Hepatocyte (in vitro differentiated cells): ENCODE measurements at regions not wholly inside any gene's neighbourhood (a gene's known extent, or its start where the extent isn't known, plus 50 kb on each side); places are given as distances from the start of the nearest gene placed in this dataset.

Experiments used
- CTCF ChIP-seq: fragments of 200-600 bp; sonication (generic); IDR thresholded peaks from 2 replicates; pipeline ENCODE4 v1.5.1; 2016; ENCODE audit warnings: antibody characterized with exemption, mild to moderate bottlenecking; ENCODE audit not compliant: poor library complexity
- EZH2 ChIP-seq: fragments of 200-600 bp; sonication (generic); IDR thresholded peaks from 2 replicates; pipeline ENCODE4 v1.6.1; 2016; ENCODE audit warnings: antibody characterized with exemption, mild to moderate bottlenecking, borderline replicate concordance

GRCh38 chr2:146879882-146880281, 964.9 kb upstream of the ACVR2A start:
- TF ChIP-seq CTCF, result no peak
- TF ChIP-seq EZH2, result no peak
